HCT116 (cell line): ENCODE measurements at regions not wholly inside any gene's neighbourhood (a gene's known extent, or its start where the extent isn't known, plus 50 kb on each side); places are given as distances from the start of the nearest gene placed in this dataset.

Source experiments
- CEBPB ChIP-seq: IDR thresholded peaks from 2 replicates; pipeline ENCODE4 v1.6.1; 2012; ENCODE audit warnings: low read depth
- CTCF ChIP-seq, 3 experiments: fragments of 200-600 bp in 1 of 3; sonication (generic) in 1 of 3; IDR thresholded peaks in 2 of 3; conservative IDR thresholded peaks in 1 of 3; 2 replicates each; pipeline ENCODE4 v1.5.1; 2012 to 2017; ENCODE audit warnings: low read depth in 2 of 3, low read length in 2 of 3, antibody characterized with exemption in 1 of 3, borderline replicate concordance in 1 of 3, control low read depth in 1 of 3, mild to moderate bottlenecking in 1 of 3, mixed read lengths in 1 of 3, mixed run types in 1 of 3, moderate library complexity in 1 of 3; ENCODE audit not compliant: insufficient read depth in 1 of 3
- POLR2A ChIP-seq: IDR thresholded peaks from 2 replicates; pipeline ENCODE4 v1.7.0; 2011; ENCODE audit warnings: borderline replicate concordance; ENCODE audit not compliant: insufficient read depth, insufficient read length; ENCODE audit errors: extremely low read depth
- POLR2AphosphoS5 ChIP-seq: IDR thresholded peaks from 2 replicates; pipeline ENCODE4 v1.6.1; 2011; ENCODE audit warnings: mild to moderate bottlenecking, low read depth, low read length, moderate library complexity
- RAD21 ChIP-seq: IDR thresholded peaks from 2 replicates; pipeline ENCODE4 v1.6.1; 2012; ENCODE audit warnings: low read depth, mild to moderate bottlenecking
- REST ChIP-seq: IDR thresholded peaks from 2 replicates; pipeline ENCODE4 v1.6.1; 2012; ENCODE audit warnings: low read depth

GRCh38 chr4:137804906-137805495 lies 272.7 kb upstream of the PCDH18 start:
- TF ChIP-seq CTCF (IDR thresholded peaks at IDR 0.05 in 2 of 3, conservative IDR thresholded peaks at IDR 0.05 in 1 of 3; ENCODE audit: borderline replicate concordance in 1 of 3, insufficient read depth in 1 of 3, low read depth in 2 of 3, low read length in 2 of 3) (no peak), POLR2AphosphoS5 (no peak), REST (no peak), POLR2A (no peak), RAD21 (no peak), CEBPB (no peak)
